Left cardiac atrium (tissue), 4 donors: ENCODE measurements at regions not wholly inside any gene's neighbourhood (a gene's known extent, or its start where the extent isn't known, plus 50 kb on each side); places are given as distances from the start of the nearest gene placed in this dataset.
"Not testable (repeated sequence)": the region's sequence is repeated elsewhere in the genome, so short reads cannot be mapped to it uniquely, and the experiment has no call there.

ENCODE experiments used
- ATAC-seq, 2 donors: fragments of 200-7000 bp; cut with Tn5 transposase; one replicate each; pipeline ENCODE4 v1.9.1; 2020; ENCODE audit warnings: mild to moderate bottlenecking in 2 of 2, moderate library complexity in 2 of 2
- DNase-seq: peaks from one replicate; pipeline ENCODE4 v3.0.0-alpha.2; 2020
- intact Hi-C, 2 donors: fragments of 100-400 bp; cut with DNase I; formaldehyde crosslinking; loops; one replicate each; pipeline versions ENCODE4 v1.14.1 to v1.15.1; 2022 to 2023
- donor health status: DM: no; HTN: yes; CAD: no.
- donor health status: DM: no; HTN: yes; CAD: no; lungs with severe emphysema.
- donor health status: DM: yes; HTN: yes; CAD: no.
- donor health status: Dilated cardiomyopathy.

DNA sequence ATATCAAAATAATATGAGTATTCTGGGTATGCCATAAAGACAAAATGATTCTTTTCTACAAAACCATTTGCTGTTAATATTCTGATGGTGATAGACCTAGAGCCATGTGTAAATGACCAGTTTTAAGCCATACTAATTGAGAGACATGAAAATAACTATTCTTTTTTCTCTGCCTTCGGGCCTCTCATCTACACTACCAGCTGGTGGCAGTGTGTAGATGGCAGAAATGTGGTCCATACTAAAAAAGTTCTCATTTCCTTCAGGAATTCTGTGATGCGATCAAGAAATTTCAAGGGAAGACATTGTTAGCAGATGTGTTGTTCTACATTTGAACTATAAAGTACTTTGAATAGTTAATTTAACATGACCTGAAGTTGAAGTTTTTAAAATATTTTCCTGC lies 485.2 kb downstream of the TRIB2 start:
- intact Hi-C loops: no loop called here
- ATAC-seq (no peak), DNase-seq (no peak)

DNA sequence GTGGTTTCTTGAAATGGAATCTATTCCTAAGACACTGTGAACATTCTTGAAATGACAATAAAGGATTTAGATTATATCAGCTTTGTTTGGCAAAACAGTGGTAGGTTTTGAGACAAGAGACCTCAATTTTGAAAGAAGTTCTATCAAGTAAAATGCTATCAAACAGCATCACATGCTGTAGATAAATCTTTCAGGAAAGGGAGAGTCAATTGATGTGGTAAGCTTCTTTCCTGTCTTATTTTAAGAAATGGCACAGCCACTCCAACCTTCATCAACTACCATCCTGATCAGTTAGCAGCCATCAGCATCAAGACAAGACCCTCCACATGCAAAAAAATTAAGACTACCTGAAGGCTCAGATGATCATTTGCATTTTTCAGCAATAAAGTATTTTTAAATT lies 495.4 kb downstream of the TRIB2 start:
- ATAC-seq: no peak
- intact Hi-C loops: no loop called here
- no peak for DNase-seq

DNA sequence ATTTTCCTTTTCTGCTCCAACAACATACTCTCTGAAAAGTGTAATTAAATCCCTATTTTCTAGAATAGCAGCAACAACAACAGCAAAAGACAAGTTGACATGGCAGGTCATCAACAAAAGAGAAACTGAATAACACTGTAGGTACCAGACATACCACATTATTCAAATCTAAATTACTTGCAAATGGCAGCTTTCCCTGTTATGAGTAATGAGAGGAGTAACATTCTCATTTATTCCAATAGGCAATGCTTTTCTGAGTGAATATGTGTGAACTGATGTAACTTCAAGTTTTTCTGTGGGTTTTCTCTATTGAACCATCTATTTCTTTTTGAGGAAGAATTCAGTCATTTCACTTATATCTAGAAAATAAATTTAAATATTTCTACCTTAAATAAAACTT lies 501.5 kb downstream of the TRIB2 start:
- no peak for DNase-seq
- ATAC-seq: no peak
- intact Hi-C loops: no loop called here

DNA sequence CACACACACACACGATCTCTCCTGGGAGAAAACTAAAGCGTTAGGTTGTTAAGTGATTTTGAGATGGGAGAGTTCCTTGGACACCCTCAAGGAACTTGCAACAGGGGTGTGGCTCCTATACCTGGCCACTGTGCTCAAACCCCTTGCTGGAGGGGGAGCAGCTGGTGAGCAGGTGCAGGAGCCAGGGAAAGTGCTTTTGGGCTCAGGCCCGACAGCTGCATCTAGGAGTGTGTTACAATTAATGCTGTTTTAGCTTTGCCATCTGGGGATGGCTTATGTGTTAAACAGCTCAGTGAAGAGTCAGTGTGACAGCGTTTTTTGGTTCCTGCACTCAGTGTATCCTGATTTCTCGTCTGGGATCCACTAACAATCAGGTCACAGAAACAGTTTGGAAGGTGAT lies 510.8 kb downstream of the TRIB2 start:
- DNase-seq (no peak), ATAC-seq (no peak)
- intact Hi-C loops: no loop called here

DNA sequence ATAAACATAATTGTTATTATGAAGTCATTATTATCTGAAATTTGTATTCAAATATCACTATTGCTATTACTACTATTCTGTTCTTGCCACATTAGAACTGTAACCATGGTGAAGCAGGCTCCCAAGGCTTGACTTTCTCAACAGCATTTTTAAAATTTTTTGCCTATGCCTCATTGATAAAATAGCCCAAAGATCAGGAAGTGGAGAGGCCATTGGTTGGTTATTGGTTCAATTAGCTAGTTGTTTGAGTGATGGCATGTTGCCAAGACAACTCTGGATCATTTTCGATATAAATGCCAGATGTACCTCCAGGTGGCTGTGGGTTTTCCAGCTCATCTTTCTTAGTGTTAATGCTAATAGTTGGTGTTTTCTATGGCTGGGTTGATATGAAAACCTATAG lies 513.5 kb downstream of the TRIB2 start:
- intact Hi-C loops: no loop called here
- DNase-seq: no peak
- no peak for ATAC-seq

DNA sequence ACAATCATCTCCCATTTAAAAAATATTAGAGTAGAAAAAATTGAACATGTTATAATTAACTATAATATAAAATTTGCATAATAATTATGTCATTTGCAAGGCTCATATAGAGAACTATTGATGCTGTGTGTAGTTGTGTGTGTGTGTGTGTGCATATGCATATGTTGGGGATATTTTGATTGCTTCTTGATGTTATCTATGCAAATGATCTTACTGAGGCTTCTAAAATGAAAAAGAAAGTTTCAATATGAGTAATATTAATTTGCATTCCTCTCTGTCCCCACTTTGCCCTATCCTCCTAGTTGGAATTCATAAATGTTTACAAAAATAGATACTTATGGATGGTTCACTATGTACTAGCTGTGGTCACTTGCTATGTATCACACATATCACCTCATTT lies 523.3 kb downstream of the TRIB2 start:
- intact Hi-C loops: no loop called here
- ATAC-seq (no peak), DNase-seq (no peak)

DNA sequence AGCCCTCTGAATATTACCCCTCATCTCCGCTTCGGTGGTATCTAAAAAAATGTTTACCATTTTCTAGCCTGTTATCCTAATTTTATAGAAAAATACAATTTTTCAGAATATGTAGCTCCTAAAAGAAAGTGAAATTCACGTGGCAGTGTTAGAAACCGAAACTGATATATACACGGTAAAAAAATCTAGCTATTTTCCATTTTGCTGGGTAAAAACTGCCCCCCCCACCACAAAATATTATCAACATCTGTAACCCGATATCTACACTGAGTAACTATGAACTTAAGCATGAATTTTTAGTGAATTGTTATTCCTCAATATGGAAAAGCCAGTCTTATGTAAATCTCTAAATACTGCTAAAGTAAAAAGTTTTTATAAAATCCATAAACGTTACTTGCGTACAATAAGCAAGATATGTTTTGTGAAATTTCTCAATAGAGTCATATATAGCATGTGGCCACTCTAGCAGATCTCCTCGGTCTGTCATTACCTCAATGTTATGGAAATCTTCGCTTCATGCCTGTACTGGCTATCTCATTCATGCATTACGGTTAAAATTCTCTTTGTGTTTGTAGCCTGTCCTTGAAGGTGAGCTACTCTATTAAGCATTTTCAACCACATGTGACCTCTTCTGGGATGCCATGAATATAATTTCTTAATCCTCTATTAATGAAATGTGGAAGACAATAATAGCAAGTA lies 524.2 kb downstream of the TRIB2 start:
- DNase-seq (no peak), ATAC-seq (no peak)
- intact Hi-C loops: no loop called here

DNA sequence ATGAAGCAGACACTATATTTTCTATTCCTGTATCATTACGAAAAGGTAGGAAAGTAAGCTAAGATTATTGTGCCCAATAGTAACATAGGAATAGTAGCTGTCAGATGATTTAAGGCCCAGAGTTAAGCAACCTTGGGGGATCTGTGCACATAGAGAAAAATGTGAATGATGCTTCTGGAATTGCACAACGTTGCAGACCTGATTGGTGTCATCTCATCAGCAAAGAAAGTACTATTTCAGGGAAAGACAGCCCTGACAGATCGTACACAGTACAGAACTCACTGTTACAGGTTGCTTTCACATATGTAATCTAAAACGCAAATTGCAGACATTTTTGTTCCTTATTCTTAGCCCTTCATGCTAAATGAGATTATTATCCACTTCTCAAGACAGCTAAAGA lies 535.9 kb downstream of the TRIB2 start:
- no peak for ATAC-seq
- DNase-seq: no peak
- intact Hi-C loops: no loop called here

DNA sequence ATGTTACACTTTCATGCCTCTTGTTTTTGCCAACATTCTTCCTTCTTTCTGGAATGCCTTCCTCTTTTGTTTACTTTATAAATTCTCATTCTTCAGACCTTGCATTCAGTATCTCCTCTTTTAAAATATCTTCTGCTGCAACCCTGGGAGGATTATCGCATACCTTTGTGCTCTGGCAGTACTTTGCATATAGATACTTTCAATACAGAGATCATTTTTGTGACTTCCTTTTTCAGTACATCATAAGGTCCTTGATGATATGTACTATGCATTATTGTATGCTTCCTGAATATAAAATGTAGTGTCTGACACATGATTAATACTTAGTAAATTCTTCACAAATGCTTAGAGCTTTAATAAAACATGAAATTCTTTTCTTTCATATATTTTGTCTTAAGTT lies 538.7 kb downstream of the TRIB2 start:
- no peak for DNase-seq
- intact Hi-C loops: no loop called here
- ATAC-seq: no peak

DNA sequence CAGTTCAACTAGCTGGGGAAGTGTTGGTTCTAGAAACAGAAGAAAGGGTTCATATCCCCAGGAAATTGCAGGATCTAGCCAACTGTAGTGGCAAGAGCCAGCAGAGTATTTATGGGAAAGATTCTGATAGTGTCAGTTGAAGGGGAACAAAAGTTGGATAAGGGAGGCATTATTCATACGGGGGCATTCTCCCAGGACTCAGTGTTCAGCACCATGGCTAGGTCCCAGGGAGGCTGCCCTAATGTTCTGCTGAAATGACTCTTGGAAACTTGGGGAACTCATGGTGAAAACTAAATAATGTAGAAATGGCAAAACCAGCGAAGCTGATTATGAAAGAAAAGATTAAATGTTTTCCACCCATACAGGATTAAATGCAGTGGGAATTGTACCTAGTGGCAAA lies 543.7 kb downstream of the TRIB2 start:
- ATAC-seq (no peak), DNase-seq (no peak)
- intact Hi-C loops: no loop called here

DNA sequence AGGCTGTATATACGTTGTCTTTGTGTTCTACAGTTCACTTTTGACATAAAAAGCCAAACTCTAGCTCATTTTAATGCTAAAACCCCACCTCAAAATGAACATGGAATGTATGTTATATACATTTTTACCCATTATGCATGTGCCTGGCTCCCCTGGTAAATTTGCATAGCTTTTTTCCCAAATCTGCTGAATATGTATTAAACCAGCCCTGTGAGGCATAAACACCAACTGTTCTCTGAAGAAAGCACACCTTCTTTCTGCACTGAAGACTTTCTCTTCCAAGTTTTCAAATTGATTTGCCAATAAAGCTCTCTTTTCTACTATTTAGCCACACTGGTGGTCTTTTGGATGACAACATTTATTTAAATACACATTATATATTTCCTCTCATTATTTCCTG lies 549.4 kb downstream of the TRIB2 start:
- intact Hi-C loops: no loop called here
- DNase-seq (no peak), ATAC-seq (no peak)

DNA sequence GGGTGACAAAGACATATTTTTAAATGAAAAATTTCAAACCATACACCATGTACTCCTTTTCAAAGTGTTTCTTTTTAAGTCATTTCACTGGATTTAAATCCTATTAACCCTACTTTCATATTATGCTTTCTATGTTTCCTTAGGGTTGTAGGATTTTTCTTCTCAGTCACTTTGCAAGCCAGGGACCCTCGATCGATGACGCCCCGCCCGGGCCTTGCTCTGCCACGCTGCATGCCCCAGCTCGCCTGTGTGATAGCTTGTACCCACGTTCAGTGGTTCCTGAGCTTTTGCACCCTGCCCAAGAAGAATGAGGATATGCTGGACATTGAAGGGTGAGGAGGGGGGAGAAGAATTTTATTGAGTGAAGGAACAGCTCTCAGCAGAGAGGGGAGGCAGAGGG lies 568.0 kb downstream of the TRIB2 start:
- DNase-seq: no peak
- intact Hi-C loops: no loop called here
- no peak for ATAC-seq

DNA sequence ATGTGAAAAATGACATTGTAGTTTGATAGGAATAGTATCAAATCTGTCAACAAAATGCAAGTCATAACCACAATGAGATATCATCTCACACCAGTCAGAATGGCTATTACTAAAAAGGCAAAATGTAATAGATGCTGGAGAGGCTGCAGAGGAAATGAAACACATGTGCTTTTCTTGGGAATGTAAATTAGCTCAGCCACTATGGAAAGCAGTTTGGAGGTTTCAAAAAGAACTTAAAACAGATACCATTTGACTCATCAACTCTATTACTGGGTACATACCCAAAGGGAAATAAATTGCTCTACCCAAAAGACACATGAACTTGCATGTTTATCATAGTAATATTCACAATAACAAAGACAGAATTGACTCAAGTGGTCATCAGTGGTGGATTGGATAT lies 572.6 kb downstream of the TRIB2 start:
- DNase-seq: no peak
- no peak for ATAC-seq
- intact Hi-C loops: no loop called here

DNA sequence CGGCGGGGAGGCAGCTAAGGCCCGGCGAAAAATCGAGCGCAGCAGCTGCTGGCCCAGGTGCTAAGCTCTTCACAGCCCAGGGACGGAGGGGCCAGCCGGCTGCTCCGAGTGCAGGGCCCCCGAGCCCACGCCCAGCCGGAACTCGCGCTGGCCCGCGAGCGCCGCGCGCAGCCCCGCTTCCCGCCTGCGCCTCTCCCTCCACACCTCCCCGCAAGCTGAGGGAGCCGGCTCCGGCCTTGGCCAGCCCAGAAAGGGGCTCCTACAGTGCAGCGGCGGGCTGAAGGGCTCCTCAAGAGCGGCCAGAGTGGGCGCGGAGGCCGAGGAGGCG lies 591.7 kb downstream of the TRIB2 start:
- ATAC-seq, intact Hi-C loops, DNase-seq: not testable (repeated sequence)

DNA sequence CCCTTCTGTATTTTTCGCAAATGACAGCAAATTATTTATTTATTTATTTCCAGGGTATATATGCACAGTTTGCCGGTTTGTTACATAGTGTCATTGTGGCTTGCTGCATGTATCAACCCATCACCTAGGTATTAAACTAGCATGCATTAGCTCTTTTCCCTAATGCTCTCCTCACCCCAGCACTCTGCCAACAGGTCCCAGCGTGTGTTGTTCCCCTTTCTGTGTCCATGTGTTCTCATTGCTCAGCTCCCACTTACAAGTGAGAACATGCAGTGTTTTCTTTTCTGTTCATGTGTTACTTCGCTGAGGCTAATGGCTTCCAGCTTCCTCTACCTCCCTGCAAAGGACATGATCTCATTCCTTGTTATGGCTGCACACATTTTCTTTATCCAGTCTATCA lies 592.3 kb downstream of the TRIB2 start:
- intact Hi-C loops: no loop called here
- ATAC-seq (no peak), DNase-seq (no peak)

DNA sequence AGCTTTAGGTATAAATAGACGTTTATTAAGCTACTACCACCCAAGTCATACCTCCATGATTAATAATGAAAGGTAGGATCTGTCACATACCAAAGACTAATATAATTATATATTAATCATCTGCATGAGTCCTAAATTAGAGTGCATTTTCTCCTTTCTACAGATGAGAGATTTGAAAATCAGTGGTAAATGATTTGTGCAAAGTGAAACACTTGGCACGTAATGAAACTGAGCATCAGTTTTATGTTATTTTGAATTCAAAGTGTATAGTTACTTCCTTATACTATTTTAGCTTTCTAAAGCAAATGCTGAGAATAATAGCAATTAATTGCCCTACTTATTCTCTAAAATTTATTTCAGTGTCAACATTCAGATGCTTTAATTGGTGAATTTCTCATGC lies 615.3 kb downstream of the TRIB2 start:
- ATAC-seq (no peak), DNase-seq (no peak)
- intact Hi-C loops: no loop called here

DNA sequence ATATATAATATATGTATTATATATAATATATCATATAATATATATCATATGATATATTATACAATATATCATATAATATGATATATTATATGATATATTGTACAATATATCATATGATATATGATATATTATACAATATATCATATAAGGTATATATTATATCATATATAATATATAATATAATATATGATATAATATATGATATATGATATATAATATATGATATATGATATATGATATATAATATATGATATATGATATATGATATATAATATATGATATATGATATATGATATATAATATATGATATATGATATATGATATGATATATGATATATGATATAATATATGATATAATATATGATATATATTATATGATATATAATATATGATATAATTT lies 617.3 kb downstream of the TRIB2 start:
- DNase-seq, intact Hi-C loops, ATAC-seq: not testable (repeated sequence)

DNA sequence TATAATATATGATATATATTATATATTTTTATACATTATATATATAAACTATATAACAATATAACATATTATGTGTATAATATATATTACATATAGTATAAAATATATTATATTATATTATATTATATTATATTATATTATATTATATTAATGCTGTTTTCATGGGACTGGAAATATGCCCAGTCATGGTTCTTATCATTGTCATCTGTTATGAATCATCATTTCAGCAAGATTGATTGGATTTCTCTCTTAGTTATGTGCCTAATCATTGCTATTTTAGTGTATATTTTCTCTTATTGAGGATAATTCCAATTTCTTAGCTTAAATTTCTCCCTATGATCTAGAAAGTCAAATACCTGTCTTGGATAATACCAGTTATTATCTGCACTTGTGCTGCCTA lies 617.8 kb downstream of the TRIB2 start:
- ATAC-seq (no peak), DNase-seq (no peak)
- intact Hi-C loops: no loop called here

DNA sequence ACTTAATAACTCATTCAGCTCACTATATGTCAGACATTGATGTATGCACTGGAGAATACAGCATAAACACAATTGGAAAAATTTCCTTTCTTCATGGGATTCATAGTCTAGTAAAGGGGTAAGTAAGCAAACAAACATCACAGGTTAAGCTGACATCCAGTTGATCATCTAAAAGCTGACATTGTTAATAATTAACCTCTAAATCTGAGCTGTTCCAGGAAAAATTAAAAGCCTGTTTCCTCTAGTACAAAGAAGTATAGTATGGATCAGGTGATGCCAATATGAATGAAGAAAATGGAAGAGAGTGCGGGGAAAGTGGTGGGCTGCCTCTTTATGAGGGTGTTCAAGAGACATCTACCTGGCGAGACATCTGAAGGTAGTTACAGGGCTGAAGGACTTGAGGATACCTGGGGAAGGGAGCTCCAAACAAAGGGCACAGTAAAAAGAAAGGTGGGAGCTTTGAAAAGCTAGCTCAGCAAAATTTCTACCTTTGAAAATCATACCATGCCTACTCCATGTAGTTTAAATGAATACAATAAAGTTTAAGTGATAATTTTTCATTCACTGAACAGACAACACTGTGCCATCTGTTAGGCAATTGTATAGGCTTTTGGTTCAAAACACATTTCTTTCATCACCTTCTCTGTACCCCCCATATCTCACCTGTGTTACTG lies 619.3 kb downstream of the TRIB2 start:
- DNase-seq: no peak
- no peak for ATAC-seq
- intact Hi-C loops: no loop called here

DNA sequence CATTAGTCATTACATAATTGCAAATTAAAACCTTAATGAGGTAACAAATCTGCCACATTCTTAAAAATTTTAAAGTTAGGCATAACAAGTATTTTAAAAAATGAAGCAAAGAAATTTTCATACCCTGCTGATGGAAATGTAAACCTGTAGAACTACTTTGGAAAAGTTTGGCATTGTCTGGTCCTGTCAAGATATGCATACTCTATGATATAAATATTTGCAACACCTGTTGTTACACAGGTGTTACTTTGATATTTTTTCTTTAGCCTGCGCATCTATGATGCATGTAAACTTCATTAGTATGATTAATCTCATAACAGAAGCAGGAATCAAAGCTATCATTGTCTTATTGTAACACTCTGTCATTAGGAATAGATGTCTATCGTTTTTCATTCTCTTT lies 634.3 kb downstream of the TRIB2 start:
- ATAC-seq (no peak), DNase-seq (no peak)
- intact Hi-C loops: no loop called here

DNA sequence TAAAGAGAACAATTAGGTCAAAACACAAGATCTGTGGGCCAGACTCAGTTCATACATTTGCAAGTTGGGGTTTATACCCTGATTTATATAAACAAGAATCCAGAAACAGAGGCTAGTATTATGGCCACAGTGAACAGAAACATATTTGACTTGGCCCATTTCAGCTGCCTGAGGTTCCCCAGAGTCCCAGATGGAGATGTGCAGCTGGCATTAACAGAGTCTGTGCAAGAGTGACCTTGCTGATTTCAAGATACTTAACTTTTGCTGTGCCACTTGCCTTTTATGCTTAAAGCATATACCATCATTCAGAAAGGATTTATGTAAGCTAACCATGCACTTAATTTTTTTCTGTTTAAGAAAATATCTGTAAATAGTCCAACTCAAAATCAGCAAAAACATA lies 636.3 kb downstream of the TRIB2 start:
- intact Hi-C loops: no loop called here
- DNase-seq: no peak
- no peak for ATAC-seq

DNA sequence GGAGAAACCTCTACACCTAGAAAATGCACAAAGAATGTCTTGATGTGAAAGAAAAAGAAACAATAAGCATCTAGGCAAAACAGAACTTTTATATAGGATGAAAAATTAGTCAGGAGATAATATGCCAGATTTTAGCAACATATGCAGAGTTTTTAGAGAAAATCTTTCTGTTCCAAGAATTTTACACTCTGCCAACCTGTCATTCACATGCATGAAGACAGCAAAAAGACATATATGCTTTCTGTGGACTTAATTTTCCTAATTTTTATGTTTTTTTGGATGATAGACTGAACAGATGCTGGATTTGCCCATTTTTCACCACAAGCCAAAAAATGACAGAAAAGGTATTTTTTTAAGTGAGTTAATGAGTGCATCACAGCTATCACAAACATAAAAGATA lies 637.3 kb downstream of the TRIB2 start:
- ATAC-seq (no peak), DNase-seq (no peak)
- intact Hi-C loops: no loop called here
